H9 (cell line): ENCODE measurements at regions not wholly inside any gene's neighbourhood (a gene's known extent, or its start where the extent isn't known, plus 50 kb on each side); places are given as distances from the start of the nearest gene placed in this dataset.

Source experiments
- DNase-seq: peaks from one replicate; pipeline ENCODE4 v3.0.0-alpha.2; 2017
- H2AFZ ChIP-seq: one replicate; pipeline ENCODE4 v1.6.1; 2013; ENCODE audit warnings: mild to moderate bottlenecking, low read length, control low read depth, moderate library complexity
- H2AK5ac ChIP-seq: 2 replicates; pipeline ENCODE4 v1.6.1; 2013; ENCODE audit warnings: low read length, control low read depth, mixed read lengths; ENCODE audit not compliant: insufficient read length
- H2BK120ac ChIP-seq: one replicate; pipeline ENCODE4 v1.6.1; 2013; ENCODE audit warnings: low read depth, mild to moderate bottlenecking, low read length, control low read depth, inconsistent platforms; ENCODE audit not compliant: poor library complexity, severe bottlenecking
- H2BK12ac ChIP-seq: 2 replicates; pipeline ENCODE4 v1.6.1; 2013; ENCODE audit warnings: low read length, control low read depth, mixed read lengths, low read depth; ENCODE audit not compliant: insufficient read length
- H2BK15ac ChIP-seq: 2 replicates; pipeline ENCODE4 v1.6.1; 2013; ENCODE audit warnings: low read depth, low read length, control low read depth
- H2BK20ac ChIP-seq: one replicate; pipeline ENCODE4 v1.6.1; 2013; ENCODE audit warnings: low read depth, mild to moderate bottlenecking, low read length, control low read depth, inconsistent platforms; ENCODE audit not compliant: poor library complexity, severe bottlenecking
- H2BK5ac ChIP-seq: 2 replicates; pipeline ENCODE4 v1.6.1; 2013; ENCODE audit warnings: low read length, control low read depth, mixed read lengths; ENCODE audit not compliant: insufficient read length
- H3K14ac ChIP-seq: 2 replicates; pipeline ENCODE4 v1.6.1; 2013; ENCODE audit warnings: low read length, control low read depth; ENCODE audit not compliant: insufficient read depth
- H3K18ac ChIP-seq: 2 replicates; pipeline ENCODE4 v1.6.1; 2013; ENCODE audit warnings: low read depth, mild to moderate bottlenecking, mixed read lengths, low read length, control low read depth; ENCODE audit not compliant: insufficient read length
- H3K23ac ChIP-seq: 2 replicates; pipeline ENCODE4 v1.6.1; 2013; ENCODE audit warnings: low read length, control low read depth, mixed read lengths, low read depth; ENCODE audit not compliant: insufficient read length
- H3K23me2 ChIP-seq: 2 replicates; pipeline ENCODE4 v1.6.1; 2013; ENCODE audit warnings: low read depth, mild to moderate bottlenecking, mixed read lengths, low read length, control low read depth; ENCODE audit not compliant: insufficient read length, poor library complexity, severe bottlenecking
- H3K27ac ChIP-seq: 2 replicates; pipeline ENCODE4 v1.5.1; 2013; ENCODE audit warnings: low read length, control low read depth, mixed read lengths, low read depth; ENCODE audit not compliant: insufficient read length
- H3K27me3 ChIP-seq: 2 replicates; pipeline ENCODE4 v1.6.1; 2013; ENCODE audit warnings: low read length, control low read depth, inconsistent platforms; ENCODE audit not compliant: insufficient read depth
- H3K4ac ChIP-seq: 2 replicates; pipeline ENCODE4 v1.6.1; 2013; ENCODE audit warnings: low read depth, mild to moderate bottlenecking, control low read depth, inconsistent platforms, low read length, moderate library complexity
- H3K4me1 ChIP-seq: 2 replicates; pipeline ENCODE4 v1.6.1; 2013; ENCODE audit warnings: low read length, control low read depth, inconsistent platforms; ENCODE audit not compliant: insufficient read depth
- H3K4me2 ChIP-seq: 2 replicates; pipeline ENCODE4 v1.6.1; 2013; ENCODE audit warnings: low read length, control low read depth, mixed read lengths; ENCODE audit not compliant: insufficient read length, insufficient read depth
- H3K56ac ChIP-seq: 2 replicates; pipeline ENCODE4 v1.6.1; 2013; ENCODE audit warnings: low read depth, mild to moderate bottlenecking, mixed read lengths, low read length, control low read depth; ENCODE audit not compliant: insufficient read length
- H3K79me1 ChIP-seq: 2 replicates; pipeline ENCODE4 v1.6.1; 2013; ENCODE audit warnings: low read depth, mild to moderate bottlenecking, moderate library complexity, low read length, control low read depth, inconsistent platforms; ENCODE audit not compliant: insufficient read depth, poor library complexity, severe bottlenecking
- H3K79me2 ChIP-seq: 2 replicates; pipeline ENCODE4 v1.6.1; 2013; ENCODE audit warnings: low read length, control low read depth, inconsistent platforms; ENCODE audit not compliant: insufficient read depth
- H3K9ac ChIP-seq: 2 replicates; pipeline ENCODE4 v1.6.1; 2013; ENCODE audit warnings: low read length, control low read depth, mixed read lengths; ENCODE audit not compliant: insufficient read length; ENCODE audit errors: extremely low read depth
- H3K9me3 ChIP-seq: one replicate; pipeline ENCODE4 v1.6.1; 2013; ENCODE audit warnings: low read depth, low read length, inconsistent platforms; ENCODE audit not compliant: control insufficient read depth
- H3T11ph ChIP-seq: one replicate; pipeline ENCODE4 v1.6.1; 2013; ENCODE audit warnings: mild to moderate bottlenecking, low read length, control low read depth, inconsistent platforms
- H4K20me1 ChIP-seq: one replicate; pipeline ENCODE4 v1.6.1; 2013; ENCODE audit not compliant: control insufficient read depth, insufficient read length, insufficient read depth
- H4K5ac ChIP-seq: 2 replicates; pipeline ENCODE4 v1.6.1; 2013; ENCODE audit warnings: low read depth, mild to moderate bottlenecking, mixed read lengths, low read length, control low read depth; ENCODE audit not compliant: insufficient read length
- H4K8ac ChIP-seq: replicated peaks from 2 replicates; pipeline ENCODE4 v1.6.1; 2013; ENCODE audit warnings: low read length, control low read depth, mixed read lengths, low read depth; ENCODE audit not compliant: insufficient read length
- H4K91ac ChIP-seq: 2 replicates; pipeline ENCODE4 v1.6.1; 2013; ENCODE audit warnings: low read depth, mild to moderate bottlenecking, moderate library complexity, mixed read lengths, low read length, control low read depth; ENCODE audit not compliant: insufficient read length
- H3K27ac Mint-ChIP-seq, 3 experiments: 2 replicates in 2 of 3; 3 replicates in 1 of 3; pipeline ENCODE4 v1.8.0; 2020 to 2021; ENCODE audit warnings: mixed read lengths in 3 of 3, mild to moderate bottlenecking in 1 of 3, moderate library complexity in 1 of 3
- H3K27me3 Mint-ChIP-seq: 2 replicates; pipeline ENCODE4 v1.8.0; 2021; ENCODE audit warnings: low read depth, mild to moderate bottlenecking, moderate library complexity, mixed read lengths
- H3K36me3 Mint-ChIP-seq, 3 experiments: 2 replicates in 2 of 3; 3 replicates in 1 of 3; pipeline ENCODE4 v1.8.0; 2020 to 2021; ENCODE audit warnings: low read depth in 3 of 3, mixed read lengths in 3 of 3; ENCODE audit not compliant: insufficient read depth in 1 of 3
- H3K4me1 Mint-ChIP-seq, 2 experiments: 2 replicates each; pipeline ENCODE4 v1.8.0; 2020; ENCODE audit warnings: mixed read lengths in 2 of 2
- H3K4me3 Mint-ChIP-seq, 2 experiments: 2 replicates in 1 of 2; 3 replicates in 1 of 2; pipeline ENCODE4 v1.8.0; 2020 to 2021; ENCODE audit warnings: mild to moderate bottlenecking in 2 of 2, mixed read lengths in 2 of 2, moderate library complexity in 1 of 2
- H3K9me3 Mint-ChIP-seq, 2 experiments: 2 replicates in 1 of 2; 3 replicates in 1 of 2; pipeline ENCODE4 v1.8.0; 2020; ENCODE audit warnings: mild to moderate bottlenecking in 2 of 2, mixed read lengths in 2 of 2, moderate library complexity in 1 of 2
- CTCF ChIP-seq: fragments of 200-600 bp; sonication (generic); conservative IDR thresholded peaks from 3 replicates; pipeline ENCODE4 v1.8.0; 2021; ENCODE audit warnings: antibody characterized with exemption, mild to moderate bottlenecking
- WGBS: extraction: QIAGEN DNeasy Blood & Tissue Kit; methylation state at CpG from one replicate; pipeline ENCODE4 v1.1.7; 2013; ENCODE audit warnings: missing lambda C conversion rate, low lambda C conversion rate, mixed read lengths; ENCODE audit not compliant: insufficient read length; ENCODE audit errors: extremely low coverage; 5-methylcytosine and 5-hydroxymethylcytosine counted together

- no peak overlapping the region for H4K91ac ChIP-seq
- peaks cover 14% of the 10 kb centered on the region for H3K27me3 Mint-ChIP-seq
- DNase-seq: no peak
- no peak overlapping the region for H3K23ac ChIP-seq
- H3K79me2 ChIP-seq: no peaks in the 10 kb centered on the region
- no peak for TF ChIP-seq CTCF
- H2BK15ac ChIP-seq: no peak overlapping the region
- no peak overlapping the region for H3K4me2 ChIP-seq
- no peaks in the 10 kb centered on the region for H3K27me3 ChIP-seq
- H3K36me3 Mint-ChIP-seq: peaks cover 0 to 7% (median 0%) of the 10 kb centered on the region in 3 experiments; a peak in 3 of 7 replicates
- H3K9me3 Mint-ChIP-seq: peaks cover 11 to 33% of the 10 kb centered on the region in 2 experiments
- H3K27ac Mint-ChIP-seq: no peak overlapping the region
- H3K9ac ChIP-seq: no peak overlapping the region
- no peak overlapping the region for H3K18ac ChIP-seq
- no peak overlapping the region for H4K5ac ChIP-seq
- H3K79me1 ChIP-seq: no peaks in the 10 kb centered on the region
- no peak overlapping the region for H2AFZ ChIP-seq
- no peak overlapping the region for H3K56ac ChIP-seq
- H2BK120ac ChIP-seq: no peak overlapping the region
- H3K27ac ChIP-seq: no peak overlapping the region
- no peak overlapping the region for H3K4me3 Mint-ChIP-seq
- H3K4me1 Mint-ChIP-seq: peaks cover 0 to 5% of the 10 kb centered on the region in 2 experiments; a peak in 1 of 4 replicates
- H2BK12ac ChIP-seq: no peak overlapping the region
- H3K9me3 ChIP-seq: no peaks in the 10 kb centered on the region
- no CpG with 5 or more reads among the region's 8 CpGs for WGBS
- H3K4ac ChIP-seq: no peak overlapping the region
- H2AK5ac ChIP-seq: no peak overlapping the region
- H3T11ph ChIP-seq: no peak overlapping the region
- no peaks in the 10 kb centered on the region for H3K4me1 ChIP-seq
- H2BK5ac ChIP-seq: no peak overlapping the region
- H3K14ac ChIP-seq: no peak overlapping the region
- no peaks in the 10 kb centered on the region for H3K23me2 ChIP-seq
- H2BK20ac ChIP-seq: no peak overlapping the region
- no peak overlapping the region for H4K8ac ChIP-seq
- no peaks in the 10 kb centered on the region for H4K20me1 ChIP-seq
Observed at GRCh38 chr7:155930061-155930460, 117.8 kb upstream of the SHH start.
